Activated T-helper 1 cell treated with anti-CD3 and anti-CD28 coated beads, Interleukin-12 subunit alpha, Interleukin-12 subunit beta, Interleukin-2, Interleukin-4 antibody, amounts not matched to agents 30 ng/mL and 10 ng/mL and 1 ng/mL, durations not matched to agents 14 hours and 24 hours and 36 hours (primary cell): ENCODE measurements at regions not wholly inside any gene's neighbourhood (a gene's known extent, or its start where the extent isn't known, plus 50 kb on each side); places are given as distances from the start of the nearest gene placed in this dataset.
"Not testable (repeated sequence)": the region's sequence is repeated elsewhere in the genome, so short reads cannot be mapped to it uniquely, and the experiment has no call there.

Source experiments
- DNase-seq: peaks from one replicate; pipeline ENCODE4 v3.0.0; 2021; ENCODE audit warnings: low spot score
- H3K27ac Mint-ChIP-seq: one replicate; pipeline ENCODE4 v1.8.0; 2021; ENCODE audit warnings: mild to moderate bottlenecking, mixed read lengths
- H3K27me3 Mint-ChIP-seq: one replicate; pipeline ENCODE4 v1.8.0; 2022; ENCODE audit warnings: mild to moderate bottlenecking, moderate library complexity, mixed read lengths; ENCODE audit not compliant: insufficient read depth
- H3K36me3 Mint-ChIP-seq: one replicate; pipeline ENCODE4 v1.8.0; 2021; ENCODE audit warnings: low read depth, mixed read lengths
- H3K4me1 Mint-ChIP-seq: one replicate; pipeline ENCODE4 v1.8.0; 2021; ENCODE audit warnings: low read depth, mixed read lengths
- H3K4me3 Mint-ChIP-seq: one replicate; pipeline ENCODE4 v1.8.0; 2021; ENCODE audit warnings: mild to moderate bottlenecking, moderate library complexity, mixed read lengths
- H3K9me3 Mint-ChIP-seq: one replicate; pipeline ENCODE4 v1.8.0; 2021; ENCODE audit warnings: mixed read lengths
- intact Hi-C: fragments of 100-400 bp; cut with micrococcal nuclease; formaldehyde crosslinking; loops from one replicate; pipeline ENCODE4 v1.15.1; 2024

DNA sequence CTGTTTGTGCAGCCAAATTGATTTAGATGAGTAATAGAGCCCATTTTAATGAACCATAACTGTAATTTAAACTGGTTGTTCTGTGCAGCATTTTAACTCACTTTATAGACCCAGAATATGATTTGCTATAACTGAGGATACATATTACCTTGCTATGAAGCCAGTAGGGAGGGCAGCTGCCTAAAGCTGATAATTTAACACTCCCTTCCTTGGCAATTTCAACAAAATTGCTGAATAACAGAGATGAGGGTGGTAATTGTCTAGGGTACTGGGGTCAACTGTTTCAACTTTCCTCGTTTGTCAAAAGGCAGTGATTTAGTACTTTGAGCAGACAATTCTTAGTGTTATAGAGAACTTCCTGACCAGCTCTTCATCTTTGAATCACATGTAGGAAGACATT is 304.9 kb upstream of the POU1F1 start:
- Mint-ChIP-seq H3K4me3 (no peak overlapping the region), H3K27ac (no peak overlapping the region), H3K27me3 (no peaks in the 10 kb centered on the region), H3K9me3 (no peaks in the 10 kb centered on the region), H3K36me3 (no peaks in the 10 kb centered on the region), H3K4me1 (no peaks in the 10 kb centered on the region)
- DNase-seq, result no peak
- intact Hi-C loops, result no loop called here

DNA sequence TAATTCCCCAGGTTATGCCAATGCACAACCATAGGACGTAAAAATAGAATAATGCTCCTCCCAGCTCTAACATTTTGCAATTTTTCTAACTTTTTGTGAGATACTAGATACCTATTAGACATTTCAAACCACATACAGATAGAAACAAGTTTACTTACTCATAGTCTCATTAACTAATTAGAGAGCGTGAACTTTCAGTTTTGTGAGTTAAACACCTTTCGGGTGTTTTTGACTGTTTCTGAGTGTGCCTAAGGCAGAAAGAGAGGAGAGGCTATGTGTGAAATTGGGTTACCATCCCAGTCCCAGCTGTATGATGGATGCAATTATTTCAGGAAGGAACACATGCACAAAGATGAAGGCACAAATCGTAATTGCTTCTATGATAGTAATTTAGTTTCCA is 300.4 kb upstream of the POU1F1 start:
- intact Hi-C loops, result no loop called here

DNA sequence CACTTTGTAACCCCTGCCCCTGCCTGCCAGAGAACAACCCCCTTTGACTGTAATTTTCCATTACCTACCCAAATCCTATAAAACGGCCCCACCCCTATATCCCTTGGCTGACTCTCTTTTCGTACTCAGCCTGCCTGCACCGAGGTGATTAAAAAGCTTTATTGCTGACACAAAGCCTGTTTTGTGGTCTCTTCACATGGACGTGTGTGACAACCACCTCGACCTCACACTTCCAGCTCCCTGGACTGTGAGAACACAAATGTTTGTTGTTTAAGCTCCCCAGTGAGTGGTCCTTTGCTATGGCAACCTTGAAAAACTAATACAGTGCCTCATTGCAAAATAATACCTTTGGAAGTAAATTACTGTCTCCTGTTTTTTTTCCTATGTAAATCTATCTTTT is 299.2 kb upstream of the POU1F1 start:
- no peaks in the 10 kb centered on the region for H3K27me3 Mint-ChIP-seq
- no peaks in the 10 kb centered on the region for H3K9me3 Mint-ChIP-seq
- H3K4me1 Mint-ChIP-seq, result no peaks in the 10 kb centered on the region
- H3K36me3 Mint-ChIP-seq, result no peaks in the 10 kb centered on the region
- H3K4me3 Mint-ChIP-seq, result no peak overlapping the region
- no peak for DNase-seq
- H3K27ac Mint-ChIP-seq, result no peak overlapping the region
- intact Hi-C loops, result no loop called here

More for the DNA sequence above, 300.4 kb upstream of the POU1F1 start:
- DNase-seq, result no peak
- Mint-ChIP-seq H3K36me3 (no peaks in the 10 kb centered on the region), H3K27ac (no peak overlapping the region), H3K4me3 (no peak overlapping the region), H3K9me3 (no peaks in the 10 kb centered on the region), H3K4me1 (no peaks in the 10 kb centered on the region), H3K27me3 (no peaks in the 10 kb centered on the region)

DNA sequence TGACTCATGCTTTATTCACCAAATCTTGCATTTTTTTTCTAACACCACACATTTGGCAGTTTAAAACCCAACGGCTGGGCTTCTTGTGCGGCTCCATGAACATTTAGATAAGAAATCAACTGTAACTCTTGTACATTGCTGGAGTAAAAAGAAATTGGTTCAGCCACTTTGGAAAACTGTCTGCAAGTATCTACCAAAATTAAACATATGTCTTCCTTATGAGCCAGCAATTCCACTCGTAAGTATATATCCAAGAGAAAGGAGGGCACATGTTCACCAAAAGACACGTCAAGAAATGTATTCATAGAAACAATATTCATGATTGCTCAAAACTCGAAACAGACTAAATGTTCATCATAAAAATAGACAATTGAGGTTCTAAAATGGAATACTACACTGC is 291.9 kb upstream of the POU1F1 start:
- H3K27me3 Mint-ChIP-seq, result no peaks in the 10 kb centered on the region
- no peak overlapping the region for H3K27ac Mint-ChIP-seq
- no peaks in the 10 kb centered on the region for H3K9me3 Mint-ChIP-seq
- no peak for DNase-seq
- no peak overlapping the region for H3K4me3 Mint-ChIP-seq
- no peaks in the 10 kb centered on the region for H3K4me1 Mint-ChIP-seq
- intact Hi-C loops, result no loop called here
- no peaks in the 10 kb centered on the region for H3K36me3 Mint-ChIP-seq

DNA sequence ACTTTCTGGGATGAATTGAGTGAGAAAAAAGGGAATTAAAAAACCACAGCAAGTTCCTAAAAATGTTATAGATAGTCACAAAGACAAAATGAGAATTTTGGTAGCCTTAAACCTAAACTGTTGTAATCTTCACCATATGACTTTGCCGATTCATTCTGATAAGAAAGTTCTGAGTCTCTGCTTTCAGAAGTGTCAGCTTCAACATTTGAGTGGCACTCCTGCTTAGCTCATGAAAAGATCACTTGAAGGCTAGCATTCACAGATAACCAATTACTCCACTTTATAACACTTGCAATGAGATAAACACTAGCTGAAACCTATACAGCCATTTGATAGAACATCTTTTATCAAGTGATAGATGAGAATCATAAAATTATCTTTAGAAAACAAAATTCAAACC is 288.1 kb upstream of the POU1F1 start:
- Mint-ChIP-seq H3K4me1 (no peaks in the 10 kb centered on the region), H3K27me3 (no peaks in the 10 kb centered on the region)
- intact Hi-C loops, result no loop called here

GRCh38 chr3:87563712-87564111 is 287.3 kb upstream of the POU1F1 start:
- DNase-seq, result no peak
- no peak overlapping the region for H3K4me3 Mint-ChIP-seq
- no peaks in the 10 kb centered on the region for H3K27me3 Mint-ChIP-seq
- no peaks in the 10 kb centered on the region for H3K9me3 Mint-ChIP-seq
- no peaks in the 10 kb centered on the region for H3K36me3 Mint-ChIP-seq
- no peaks in the 10 kb centered on the region for H3K4me1 Mint-ChIP-seq
- intact Hi-C loops, result no loop called here
- H3K27ac Mint-ChIP-seq, result no peak overlapping the region

More for the DNA sequence above, 288.1 kb upstream of the POU1F1 start:
- Mint-ChIP-seq H3K27ac (no peak overlapping the region), H3K9me3 (no peaks in the 10 kb centered on the region), H3K4me3 (no peak overlapping the region), H3K36me3 (no peaks in the 10 kb centered on the region)
- no peak for DNase-seq

- intact Hi-C loops, result no loop called here
- no peak for DNase-seq
- no peaks in the 10 kb centered on the region for H3K4me1 Mint-ChIP-seq
- H3K4me3 Mint-ChIP-seq, result no peak overlapping the region
- no peaks in the 10 kb centered on the region for H3K36me3 Mint-ChIP-seq
- H3K27me3 Mint-ChIP-seq, result no peaks in the 10 kb centered on the region
- H3K27ac Mint-ChIP-seq, result no peak overlapping the region
- H3K9me3 Mint-ChIP-seq, result no peaks in the 10 kb centered on the region
Measured at GRCh38 chr3:87558492-87558891, 282.1 kb upstream of the POU1F1 start.

DNA sequence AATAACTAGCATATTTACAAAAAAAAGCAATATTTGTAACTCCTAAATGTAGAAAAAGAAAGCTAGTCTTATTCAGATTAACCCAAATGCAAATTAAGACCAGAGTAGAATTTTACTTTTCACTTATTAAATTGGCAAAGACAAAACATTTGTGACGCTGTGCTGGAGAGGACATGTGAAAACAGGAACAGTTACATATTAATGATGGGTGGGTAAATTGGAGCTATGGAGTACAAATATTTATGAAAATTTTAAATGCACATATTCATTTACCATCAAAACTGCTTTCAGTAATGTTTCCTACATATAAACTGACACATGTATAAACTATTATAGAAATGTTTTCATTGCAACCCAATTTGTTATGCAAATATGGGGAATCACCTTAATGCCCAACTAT is 278.9 kb upstream of the POU1F1 start:
- no peaks in the 10 kb centered on the region for H3K36me3 Mint-ChIP-seq
- DNase-seq, result no peak
- no peak overlapping the region for H3K27ac Mint-ChIP-seq
- H3K27me3 Mint-ChIP-seq, result no peaks in the 10 kb centered on the region
- no peaks in the 10 kb centered on the region for H3K9me3 Mint-ChIP-seq
- H3K4me1 Mint-ChIP-seq, result no peaks in the 10 kb centered on the region
- intact Hi-C loops, result no loop called here
- H3K4me3 Mint-ChIP-seq, result no peak overlapping the region

GRCh38 chr3:87553058-87553457 is 276.7 kb upstream of the POU1F1 start:
- Mint-ChIP-seq H3K4me3 (no peak overlapping the region), H3K27me3 (no peaks in the 10 kb centered on the region), H3K9me3 (no peaks in the 10 kb centered on the region), H3K27ac (no peak overlapping the region), H3K36me3 (no peaks in the 10 kb centered on the region), H3K4me1 (no peaks in the 10 kb centered on the region)
- intact Hi-C loops, result no loop called here
- DNase-seq, result no peak

- Mint-ChIP-seq H3K4me3 (no peak overlapping the region), H3K9me3 (no peaks in the 10 kb centered on the region), H3K27ac (no peak overlapping the region), H3K36me3 (no peaks in the 10 kb centered on the region), H3K4me1 (no peaks in the 10 kb centered on the region), H3K27me3 (no peaks in the 10 kb centered on the region)
- DNase-seq, result no peak
- intact Hi-C loops, result no loop called here
Measured at GRCh38 chr3:87550892-87551291, 274.5 kb upstream of the POU1F1 start.

DNA sequence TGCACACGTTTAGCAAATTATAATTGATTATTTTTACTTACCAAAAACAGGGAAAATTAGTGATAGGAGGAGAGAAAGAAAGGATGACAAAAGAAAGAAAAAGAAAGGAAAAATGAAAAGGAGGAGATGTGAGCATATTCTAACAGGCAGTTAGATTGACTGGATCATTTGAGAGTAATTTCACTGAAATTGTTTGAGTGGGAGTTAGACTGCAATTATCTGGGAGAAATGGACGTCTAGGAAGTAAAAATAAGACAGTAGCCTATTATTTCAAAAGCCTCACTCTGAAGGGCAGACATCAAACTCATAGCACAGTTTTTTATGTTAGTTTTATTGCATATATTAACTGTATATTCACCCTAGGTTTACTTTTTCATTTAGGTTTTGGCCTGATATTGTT is 272.8 kb upstream of the POU1F1 start:
- no peaks in the 10 kb centered on the region for H3K36me3 Mint-ChIP-seq
- intact Hi-C loops, result no loop called here
- H3K4me3 Mint-ChIP-seq, result no peak overlapping the region
- no peaks in the 10 kb centered on the region for H3K27me3 Mint-ChIP-seq
- no peaks in the 10 kb centered on the region for H3K9me3 Mint-ChIP-seq
- no peak for DNase-seq
- no peaks in the 10 kb centered on the region for H3K4me1 Mint-ChIP-seq
- no peak overlapping the region for H3K27ac Mint-ChIP-seq

GRCh38 chr3:87548271-87548670 is 271.9 kb upstream of the POU1F1 start:
- Mint-ChIP-seq H3K27me3 (no peaks in the 10 kb centered on the region), H3K9me3 (no peaks in the 10 kb centered on the region), H3K27ac (no peak overlapping the region), H3K4me3 (no peak overlapping the region), H3K4me1 (no peaks in the 10 kb centered on the region), H3K36me3 (no peaks in the 10 kb centered on the region)
- no peak for DNase-seq
- intact Hi-C loops, result no loop called here

- Mint-ChIP-seq H3K9me3 (no peaks in the 10 kb centered on the region), H3K4me3 (no peak overlapping the region), H3K36me3 (no peaks in the 10 kb centered on the region), H3K4me1 (no peaks in the 10 kb centered on the region), H3K27ac (no peak overlapping the region), H3K27me3 (no peaks in the 10 kb centered on the region)
- no peak for DNase-seq
- intact Hi-C loops, result no loop called here
Measured at GRCh38 chr3:87546216-87546615, 269.8 kb upstream of the POU1F1 start.

GRCh38 chr3:87543408-87543807 is 267.0 kb upstream of the POU1F1 start:
- H3K9me3 Mint-ChIP-seq, H3K4me1 Mint-ChIP-seq: not testable (repeated sequence)

More at GRCh38 chr3:87543408-87543807, 267.0 kb upstream of the POU1F1 start:
- H3K27me3 Mint-ChIP-seq, DNase-seq, H3K27ac Mint-ChIP-seq, H3K4me3 Mint-ChIP-seq, H3K36me3 Mint-ChIP-seq, intact Hi-C loops: not testable (repeated sequence)
